ENCODE measurements at regions not wholly inside any gene's neighbourhood (a gene's known extent, or its start where the extent isn't known, plus 50 kb on each side); places are given as distances from the start of the nearest gene placed in this dataset.

DNA sequence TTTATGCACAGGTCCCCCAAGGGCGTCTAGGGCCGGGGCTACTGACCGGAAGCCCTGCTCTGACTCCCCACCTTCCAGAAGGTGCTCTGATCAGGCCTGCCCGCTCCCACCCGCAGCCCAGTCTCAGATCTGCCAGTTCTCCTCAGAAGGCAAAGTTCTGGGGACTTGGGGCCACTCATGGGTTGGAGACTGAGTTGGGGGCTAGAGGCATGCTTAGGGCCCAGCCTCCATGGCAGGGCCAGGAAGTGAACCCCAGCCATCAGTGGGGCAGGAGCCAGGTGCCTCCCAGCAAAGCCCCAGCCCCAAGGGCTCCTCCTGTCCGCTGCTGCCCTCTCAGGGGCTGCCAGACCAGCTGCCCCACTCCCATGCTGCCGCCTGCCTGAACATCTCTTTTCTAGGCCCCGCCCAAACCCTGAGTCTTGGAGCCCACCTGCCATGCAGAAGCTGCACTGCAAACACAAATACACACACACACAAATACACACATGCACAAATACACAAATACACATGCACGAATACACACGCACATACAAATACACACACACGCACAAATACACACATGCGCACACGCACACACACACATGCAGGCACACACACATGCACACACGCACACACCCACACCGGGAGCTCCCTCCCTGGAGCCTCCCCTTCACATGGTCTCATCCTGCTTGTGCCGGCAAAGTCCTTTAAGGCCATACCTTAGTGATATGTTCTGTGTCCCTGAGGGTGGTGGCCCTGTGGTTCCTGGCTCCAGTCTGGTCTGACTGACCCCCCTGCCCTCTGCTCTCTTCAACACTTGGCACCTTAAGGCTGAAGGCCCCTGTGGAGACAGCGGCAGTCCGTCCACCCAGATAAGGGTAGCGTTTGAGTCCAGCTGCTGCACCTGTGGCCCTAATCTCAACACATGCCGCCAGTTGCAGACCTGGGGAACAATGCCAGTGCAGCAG, 59.2 kb upstream of the KLF13 start:
- 69% methylated on average over 11 of the region's 20 CpGs for WGBS (ENCODE audit: insufficient coverage, low coverage, low lambda C conversion rate, missing lambda C conversion rate)
- intact Hi-C loops (cut with DNase I) = no loop called here
- peak overlapping the region in 1 of 3 donors; percentile 87 for H3K27ac ChIP-seq

DNA sequence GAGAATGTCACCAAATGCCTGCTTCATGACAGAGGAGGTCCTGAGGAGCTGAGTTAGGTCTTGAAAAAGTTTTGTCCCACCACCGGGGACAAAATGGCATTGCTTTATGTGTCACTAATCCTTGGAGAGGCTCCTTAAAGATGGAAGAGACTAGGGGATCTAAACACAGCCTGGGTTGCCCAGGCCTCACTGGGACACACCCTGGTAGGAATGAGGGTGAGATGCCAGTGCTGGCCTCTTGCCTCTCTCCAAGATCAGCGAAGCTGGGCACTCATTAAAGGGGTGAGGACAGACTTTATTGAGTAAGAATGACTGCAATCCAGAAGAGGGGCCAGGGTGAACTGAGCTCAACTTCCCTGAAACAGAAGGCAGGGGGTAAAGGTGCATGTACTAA, 58.5 kb upstream of the KLF13 start:
- no peaks in the 10 kb centered on the region for H3K36me3 ChIP-seq
- H3K4me3 ChIP-seq = no peak overlapping the region
- TF ChIP-seq, protein P1, sequence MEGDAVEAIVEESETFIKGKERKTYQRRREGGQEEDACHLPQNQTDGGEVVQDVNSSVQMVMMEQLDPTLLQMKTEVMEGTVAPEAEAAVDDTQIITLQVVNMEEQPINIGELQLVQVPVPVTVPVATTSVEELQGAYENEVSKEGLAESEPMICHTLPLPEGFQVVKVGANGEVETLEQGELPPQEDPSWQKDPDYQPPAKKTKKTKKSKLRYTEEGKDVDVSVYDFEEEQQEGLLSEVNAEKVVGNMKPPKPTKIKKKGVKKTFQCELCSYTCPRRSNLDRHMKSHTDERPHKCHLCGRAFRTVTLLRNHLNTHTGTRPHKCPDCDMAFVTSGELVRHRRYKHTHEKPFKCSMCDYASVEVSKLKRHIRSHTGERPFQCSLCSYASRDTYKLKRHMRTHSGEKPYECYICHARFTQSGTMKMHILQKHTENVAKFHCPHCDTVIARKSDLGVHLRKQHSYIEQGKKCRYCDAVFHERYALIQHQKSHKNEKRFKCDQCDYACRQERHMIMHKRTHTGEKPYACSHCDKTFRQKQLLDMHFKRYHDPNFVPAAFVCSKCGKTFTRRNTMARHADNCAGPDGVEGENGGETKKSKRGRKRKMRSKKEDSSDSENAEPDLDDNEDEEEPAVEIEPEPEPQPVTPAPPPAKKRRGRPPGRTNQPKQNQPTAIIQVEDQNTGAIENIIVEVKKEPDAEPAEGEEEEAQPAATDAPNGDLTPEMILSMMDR (IDR thresholded peaks at IDR 0.05) = no peak
- TF ChIP-seq POLR2A (IDR thresholded peaks at IDR 0.05) = no peak
- H3K27ac ChIP-seq = no peak overlapping the region
- WGBS (ENCODE audit: insufficient coverage, low coverage, low lambda C conversion rate, missing lambda C conversion rate) = 50% methylated on average over 1 of the region's 2 CpGs
- no peaks in the 10 kb centered on the region for H3K9me3 ChIP-seq
- intact Hi-C loops (cut with DNase I) = no loop called here
- DNase-seq (peak in 1 of 3 donors; percentile 43), ATAC-seq (no peak)
- H3K27me3 ChIP-seq = no peaks in the 10 kb centered on the region
- peaks cover 0 to 30% (median 16%) of the 10 kb centered on the region in 4 donors for H3K4me1 ChIP-seq

More for the DNA sequence above, 59.2 kb upstream of the KLF13 start:
- Histone ChIP-seq H3K4me3 (no peak overlapping the region), H3K36me3 (no peaks in the 10 kb centered on the region), H3K9me3 (no peaks in the 10 kb centered on the region), H3K4me1 (peaks cover 0 to 36% (median 19%) of the 10 kb centered on the region in 4 donors), H3K27me3 (no peaks in the 10 kb centered on the region)
- DNase-seq (peak; percentile 11 to 56 (median 46)), ATAC-seq (no peak)
- TF ChIP-seq, protein P1 (IDR thresholded peaks at IDR 0.05) = no peak

DNA sequence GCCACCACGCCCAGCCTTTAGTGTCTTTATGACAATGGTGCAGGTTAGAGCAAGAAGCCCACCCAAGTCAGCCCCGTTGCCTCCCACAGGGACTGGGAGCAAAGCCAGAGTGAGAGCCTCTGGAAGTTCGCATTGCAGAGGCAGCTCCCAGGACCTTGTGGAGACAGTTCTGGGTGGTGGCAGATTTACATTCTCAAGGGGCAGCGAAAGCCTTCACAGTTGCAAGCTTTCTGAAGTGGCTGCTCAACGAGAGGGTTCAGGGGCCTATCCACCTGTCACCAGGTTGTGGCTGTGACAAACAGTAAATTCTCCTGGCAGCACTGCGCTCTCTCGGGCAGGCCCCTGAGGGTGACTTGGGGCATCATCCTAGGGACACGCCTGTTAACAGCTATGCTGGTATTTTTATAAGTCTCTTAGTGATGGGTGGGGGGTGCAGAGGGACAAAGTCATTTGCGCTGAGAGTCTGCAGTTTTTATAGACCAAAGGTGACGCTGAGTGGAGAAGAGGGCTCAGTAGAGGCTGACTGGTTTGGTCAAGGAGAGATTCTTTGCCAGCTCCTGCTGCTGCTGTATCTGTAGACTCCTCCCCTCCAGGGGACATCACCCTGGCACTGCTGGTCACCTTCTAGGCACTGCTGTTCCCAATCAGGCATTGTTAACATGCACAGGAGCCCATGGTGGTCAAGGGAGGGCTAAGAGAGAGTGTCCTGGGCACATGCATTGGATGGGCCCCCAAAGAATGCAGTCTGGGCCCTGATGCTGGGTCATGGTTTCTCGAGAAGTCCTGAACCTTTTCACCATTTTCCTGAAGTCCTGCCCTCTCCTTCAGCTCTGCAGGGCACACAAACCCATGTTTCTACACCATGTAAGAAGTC, 57.5 kb upstream of the KLF13 start:
- Histone ChIP-seq H3K27ac (no peak overlapping the region), H3K4me3 (no peak overlapping the region), H3K9me3 (no peaks in the 10 kb centered on the region), H3K36me3 (no peaks in the 10 kb centered on the region), H3K4me1 (peaks cover 0 to 20% (median 12%) of the 10 kb centered on the region in 4 donors), H3K27me3 (no peaks in the 10 kb centered on the region)
- TF ChIP-seq, protein P1 (IDR thresholded peaks at IDR 0.05) = no peak
- no peak for TF ChIP-seq POLR2A (IDR thresholded peaks at IDR 0.05)
- WGBS (ENCODE audit: insufficient coverage, low coverage, low lambda C conversion rate, missing lambda C conversion rate) = 94% methylated on average over 5 of the region's 11 CpGs
- intact Hi-C loops (cut with DNase I) = no loop called here
- ATAC-seq (no peak), DNase-seq (peak in 1 of 3 donors; percentile 41)

DNA sequence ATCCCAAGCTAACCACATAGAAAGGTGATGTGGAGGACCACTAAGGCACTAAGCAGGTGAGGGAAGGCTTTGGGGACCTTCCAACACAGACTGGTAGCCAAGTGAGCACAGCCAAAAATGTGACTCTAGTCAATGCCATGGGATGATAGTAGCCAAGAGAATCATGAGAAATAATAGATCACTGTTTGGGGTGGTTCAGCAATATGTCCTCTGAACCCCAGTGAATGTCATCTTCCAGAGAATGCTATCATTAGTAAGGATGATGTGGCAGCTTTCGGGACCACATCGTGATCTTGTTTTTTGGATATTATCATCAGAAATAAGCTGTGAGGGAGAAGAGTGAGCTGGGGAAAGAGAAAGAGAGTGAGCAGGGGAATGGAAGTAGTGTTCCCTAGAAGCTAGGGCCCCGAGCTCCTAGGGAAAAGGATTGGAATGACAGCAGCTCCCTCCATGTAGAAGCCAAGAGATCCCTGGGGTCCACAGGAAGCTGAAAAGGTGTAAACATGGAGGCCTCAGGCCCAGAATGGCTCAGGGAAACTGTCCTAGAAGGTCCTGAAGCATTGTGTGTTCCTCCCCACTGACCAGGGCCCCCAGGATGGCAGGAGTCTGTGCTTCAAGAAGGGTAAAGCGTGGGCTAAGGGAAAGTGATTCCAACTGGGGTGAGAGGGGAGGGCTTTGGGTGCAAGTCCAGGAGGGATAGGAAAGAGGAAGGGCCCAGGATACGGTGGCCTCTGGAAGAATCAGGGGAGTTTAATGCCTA, 56.6 kb upstream of the KLF13 start:
- DNase-seq = no peak
- H3K27ac ChIP-seq = no peak overlapping the region
- no peaks in the 10 kb centered on the region for H3K27me3 ChIP-seq
- 92% methylated on average over 4 of the region's 5 CpGs for WGBS (ENCODE audit: insufficient coverage, low coverage, low lambda C conversion rate, missing lambda C conversion rate)
- intact Hi-C loops (cut with DNase I) = loop anchor here in 1 of 2 donors (10.0 kb wide), 1 partner anchor 55 kb away; no protein-coding TSS in a partner anchor
- no peaks in the 10 kb centered on the region for H3K36me3 ChIP-seq
- TF ChIP-seq, protein P1 (IDR thresholded peaks at IDR 0.05) = no peak
- TF ChIP-seq POLR2A (IDR thresholded peaks at IDR 0.05) = no peak
- ATAC-seq = no peak
- H3K4me1 ChIP-seq = peaks cover 0 to 11% (median 7%) of the 10 kb centered on the region in 4 donors
- no peak overlapping the region for H3K4me3 ChIP-seq
- no peaks in the 10 kb centered on the region for H3K9me3 ChIP-seq

Measured in right lobe of liver (tissue), 6 donors.